Stimulated activated CD4-positive, alpha-beta T cell treated with anti-CD3 and anti-CD28 coated beads, TNF-alpha, amount 100 ng/mL, for 48 hours (primary cell): ENCODE measurements at regions not wholly inside any gene's neighbourhood (a gene's known extent, or its start where the extent isn't known, plus 50 kb on each side); places are given as distances from the start of the nearest gene placed in this dataset.

Experiments used
- DNase-seq, 3 donors: peaks; one replicate each; pipeline ENCODE4 v3.0.0-alpha.2; 2020; ENCODE audit warnings: low read depth in 3 of 3

GRCh38 chr2:18186816-18187613 is 308.5 kb downstream of the KCNS3 start:
- no peak for DNase-seq

DNA sequence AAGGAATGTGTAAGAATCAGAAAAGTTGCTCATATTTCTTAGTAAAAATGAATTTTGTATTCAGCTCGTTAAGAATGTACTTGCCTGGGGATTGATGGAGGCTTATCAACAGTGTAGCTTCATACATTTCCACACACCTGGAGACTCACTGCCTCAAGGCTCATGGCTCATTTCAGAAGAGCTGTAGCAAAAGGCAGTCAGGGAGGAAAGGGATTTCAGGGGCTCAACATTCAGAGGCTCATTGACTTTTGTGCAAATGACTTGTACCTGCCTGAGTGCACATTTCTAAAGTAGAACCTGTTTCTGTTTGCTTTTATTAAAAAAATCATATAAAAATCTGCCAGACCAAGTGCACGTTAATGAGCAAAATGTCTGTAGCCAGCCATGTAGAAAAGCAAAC is 304.4 kb downstream of the KCNS3 start:
- no peak for DNase-seq

DNA sequence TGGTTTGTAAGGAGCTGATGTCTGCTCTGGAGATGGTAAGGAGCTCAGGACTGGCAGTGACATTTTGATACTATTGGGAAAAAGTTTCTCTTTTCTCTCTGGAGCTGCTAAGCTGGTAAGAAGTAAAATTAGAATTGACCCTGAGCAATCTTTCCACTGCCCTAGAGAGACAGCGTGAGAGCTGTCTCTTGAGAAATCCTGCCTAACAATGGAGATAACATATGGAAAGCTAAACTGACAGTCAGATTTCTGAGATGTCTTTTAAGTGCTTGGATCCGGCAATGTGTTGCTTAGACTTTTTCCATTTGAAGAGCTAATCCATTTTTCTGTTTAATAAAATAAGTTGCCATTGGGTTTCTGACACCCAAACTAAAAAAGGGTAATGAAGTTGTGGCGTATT is 302.4 kb downstream of the KCNS3 start:
- no peak for DNase-seq

DNA sequence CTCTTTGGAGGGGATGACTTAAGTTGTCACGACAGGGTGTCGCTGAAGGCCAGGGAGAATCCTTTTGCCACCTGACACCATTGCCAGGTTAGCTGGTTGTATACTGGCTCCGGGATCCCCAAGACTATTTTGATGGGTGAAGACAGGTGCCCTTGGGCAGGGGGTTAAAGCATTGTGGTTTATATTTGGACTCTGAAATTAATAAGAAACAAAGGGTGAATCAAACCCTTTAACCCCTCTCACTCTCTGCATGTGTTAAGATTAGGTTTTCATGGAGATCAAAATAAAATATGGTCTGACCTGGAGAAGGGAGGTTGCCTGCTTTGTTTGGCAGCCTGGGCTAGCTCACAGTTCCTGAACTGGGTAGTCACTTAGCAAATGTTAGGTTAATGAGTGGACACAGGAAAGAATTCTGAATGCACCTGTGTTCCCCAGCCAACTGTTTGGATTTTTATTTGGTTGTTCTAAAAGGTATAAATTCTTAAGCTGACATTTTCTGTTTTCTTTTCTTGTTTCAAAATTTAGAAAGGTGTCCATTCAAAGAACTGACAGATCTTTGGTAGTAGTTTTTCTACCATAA is 301.7 kb downstream of the KCNS3 start:
- no peak for DNase-seq

DNA sequence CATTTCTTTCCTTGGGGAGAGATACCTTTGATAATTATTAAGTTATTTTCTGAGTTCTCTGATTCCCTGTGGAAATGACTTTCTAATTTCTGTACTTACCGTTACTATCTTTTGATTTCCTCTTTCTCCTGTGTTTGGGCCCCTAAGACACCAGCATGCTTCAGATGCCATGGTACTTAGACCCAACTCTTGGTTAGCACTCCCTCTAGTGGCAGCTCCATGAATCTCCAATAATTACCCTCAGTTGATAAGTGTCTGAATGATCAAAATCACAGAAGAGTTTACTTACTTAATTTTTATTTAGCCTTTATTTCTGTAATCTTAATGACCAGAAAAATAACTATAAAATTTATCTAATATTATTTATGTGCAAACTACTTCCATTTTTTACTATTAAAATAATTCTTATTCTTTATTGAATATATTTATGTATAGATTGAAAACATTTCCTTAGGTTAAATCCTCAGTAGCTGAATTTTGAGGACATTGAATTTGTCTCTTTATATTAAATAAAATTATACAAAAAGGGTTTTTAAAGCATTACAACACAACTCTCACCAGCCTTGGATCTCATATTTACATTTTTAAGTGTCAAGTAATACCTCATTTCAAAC is 300.4 kb downstream of the KCNS3 start:
- peak in 2 of 3 donors; percentile 5 to 9 for DNase-seq

DNA sequence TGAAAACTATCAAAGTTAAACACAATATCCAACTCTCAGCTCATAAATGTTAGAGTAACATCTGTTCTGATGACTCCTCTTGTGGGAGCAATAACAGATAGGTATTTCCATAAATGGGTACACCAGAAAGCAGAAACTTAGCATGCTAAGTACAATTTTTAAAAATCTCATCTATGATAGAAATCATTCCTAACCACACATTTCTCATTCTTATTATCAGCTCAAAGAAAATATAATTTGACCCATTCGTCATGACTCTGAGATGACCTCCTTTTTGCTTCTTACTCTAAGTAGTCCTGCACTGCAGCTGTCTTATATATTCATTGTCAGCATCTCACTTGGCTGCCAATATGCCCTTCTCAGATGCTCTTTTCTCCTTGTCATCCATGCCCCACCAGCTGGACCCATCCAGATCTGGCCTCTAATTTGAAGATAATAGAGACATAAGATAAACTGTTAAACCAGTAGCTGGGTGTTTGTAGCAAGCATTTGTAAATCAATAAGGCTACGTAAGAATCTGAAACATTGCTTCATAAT is 298.3 kb downstream of the KCNS3 start:
- DNase-seq, result no peak

DNA sequence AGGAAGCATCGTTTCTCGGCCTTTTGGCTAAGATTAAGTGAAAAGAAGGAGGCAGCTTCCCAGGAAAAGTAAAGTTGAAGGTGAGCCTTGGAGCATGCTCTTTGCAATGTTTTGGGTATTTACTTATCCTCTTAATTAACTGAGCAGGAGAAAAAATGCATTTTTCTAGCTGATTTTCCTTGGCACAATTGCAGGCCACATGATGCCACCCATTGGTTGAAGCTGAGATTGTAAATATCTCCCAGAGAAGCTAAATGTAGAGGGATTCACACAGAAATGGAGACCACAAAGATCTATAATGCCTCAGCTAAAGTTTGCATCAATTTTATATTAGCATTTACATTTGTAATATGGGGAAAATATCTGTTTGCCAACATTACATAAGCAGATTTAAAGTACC is 294.1 kb downstream of the KCNS3 start:
- no peak for DNase-seq

- DNase-seq, result no peak
These were observed 293.0 kb downstream of the KCNS3 start for GRCh38 chr2:18171191-18172139.

- no peak for DNase-seq
These were observed 292.2 kb downstream of the KCNS3 start for GRCh38 chr2:18170642-18171041.

GRCh38 chr2:18169893-18170175 is 291.4 kb downstream of the KCNS3 start:
- no peak for DNase-seq

DNA sequence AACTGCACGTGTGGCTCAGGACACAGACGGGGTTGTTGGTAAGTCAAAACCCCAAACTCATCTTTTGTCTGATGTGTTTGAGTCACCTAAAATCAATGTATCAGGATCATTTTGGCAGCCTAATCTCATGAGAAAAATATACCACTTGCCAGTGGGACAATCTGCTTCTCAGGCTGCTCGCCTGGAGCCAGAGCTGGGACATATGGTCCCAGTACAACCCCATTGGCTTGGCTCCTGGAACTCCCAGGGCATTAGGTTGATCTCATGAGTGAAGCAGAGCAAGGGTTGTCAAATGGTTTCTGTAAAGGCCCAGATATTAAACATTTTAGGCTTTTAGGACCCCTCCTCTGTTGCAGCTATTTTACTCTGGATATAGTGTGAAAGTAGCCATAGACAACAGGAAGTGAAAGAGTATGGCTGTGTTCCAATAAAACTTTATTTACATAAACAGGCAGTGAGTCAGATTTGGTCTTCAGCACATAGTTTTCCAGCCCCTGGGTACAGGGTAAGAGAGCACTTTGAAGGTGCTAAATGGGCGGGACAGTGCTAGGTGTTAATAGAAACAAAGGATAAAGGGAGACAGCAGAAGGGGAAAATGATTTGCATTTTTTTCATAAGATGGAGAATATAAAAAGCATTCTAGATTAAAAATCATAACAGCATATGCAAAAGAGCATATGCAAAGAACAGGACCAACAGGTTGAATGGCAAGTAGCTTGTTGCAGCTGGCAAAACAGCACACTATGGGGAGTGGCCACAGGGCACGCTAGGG is 290.8 kb downstream of the KCNS3 start:
- no peak for DNase-seq

GRCh38 chr2:18167871-18168270 is 289.4 kb downstream of the KCNS3 start:
- no peak for DNase-seq

DNA sequence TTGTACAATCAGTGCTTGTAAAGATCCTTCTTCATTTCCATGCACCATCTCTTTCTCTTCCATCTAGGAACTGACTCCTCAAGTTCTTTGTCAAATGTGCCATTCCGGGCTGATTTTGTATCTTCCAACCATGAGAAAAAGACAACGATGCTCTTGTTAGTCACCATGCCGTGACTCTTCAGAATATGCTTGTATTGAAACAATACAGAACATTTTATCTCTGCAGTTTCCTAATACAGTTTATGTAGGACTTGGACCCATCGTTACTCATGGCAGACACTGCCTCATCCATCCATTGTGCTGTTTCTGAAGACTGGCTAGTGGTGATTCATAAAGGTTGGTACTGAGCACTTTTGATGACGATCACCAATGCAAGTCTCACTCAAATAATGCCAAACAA is 283.2 kb downstream of the KCNS3 start:
- DNase-seq, result no peak

DNA sequence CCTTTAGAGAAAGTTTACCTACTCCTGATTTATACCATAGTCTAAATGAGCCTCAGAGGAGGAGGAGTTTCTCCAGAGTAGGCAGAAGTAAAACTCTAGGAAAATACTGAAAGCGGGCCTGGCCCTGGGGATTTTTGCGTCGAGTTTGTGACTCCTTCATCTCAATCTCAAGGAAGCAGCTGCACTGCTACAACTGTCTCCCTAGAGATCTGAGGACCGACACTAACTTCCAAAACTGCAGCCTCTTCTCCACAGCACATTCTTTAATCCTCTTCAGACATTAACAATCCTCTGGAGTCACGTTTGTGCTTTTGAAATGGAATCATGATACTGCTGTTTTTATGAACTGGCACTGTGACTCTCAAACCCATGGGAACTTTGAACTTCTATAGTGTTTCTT is 281.4 kb downstream of the KCNS3 start:
- no peak for DNase-seq

- no peak for DNase-seq
These were observed 278.0 kb downstream of the KCNS3 start for GRCh38 chr2:18156421-18156820.

DNA sequence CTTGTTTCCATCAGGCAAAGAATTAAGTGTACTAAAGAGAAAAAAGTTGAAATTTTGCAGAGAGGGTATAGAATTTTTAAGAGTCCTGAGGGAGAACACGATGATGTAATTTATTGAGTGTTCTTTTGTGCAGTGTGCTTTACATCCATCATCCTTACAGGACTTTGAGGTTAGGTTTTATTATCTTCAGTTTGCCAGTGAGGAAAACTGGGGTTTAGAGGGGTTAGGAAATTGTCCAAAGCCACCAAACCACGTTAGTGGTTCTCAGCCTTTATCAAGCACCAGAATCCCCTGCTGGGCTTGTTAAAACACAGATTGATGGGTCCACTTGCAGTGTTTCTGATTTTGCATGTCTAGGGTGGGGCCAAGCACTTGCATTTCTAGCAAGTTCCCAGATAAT is 277.5 kb downstream of the KCNS3 start:
- no peak for DNase-seq

DNA sequence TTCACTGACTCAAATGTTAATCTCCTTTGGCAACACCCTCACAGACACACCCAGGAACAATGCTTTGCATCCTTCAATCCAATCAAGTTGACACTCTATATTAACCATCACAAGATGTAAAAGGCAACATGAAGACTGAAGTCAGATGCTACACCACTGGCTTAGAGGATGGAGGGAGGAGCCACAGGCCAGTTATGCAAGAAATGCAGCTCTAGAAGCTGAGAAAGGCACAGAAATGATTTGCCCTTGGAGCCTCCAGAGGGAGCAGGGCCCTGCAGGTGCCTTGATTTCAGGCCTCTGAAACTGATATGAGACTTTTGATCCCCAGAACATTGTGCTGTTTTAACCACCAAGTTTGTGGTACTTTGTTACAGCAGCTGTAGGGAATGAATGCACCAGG is 276.3 kb downstream of the KCNS3 start:
- DNase-seq, result no peak

DNA sequence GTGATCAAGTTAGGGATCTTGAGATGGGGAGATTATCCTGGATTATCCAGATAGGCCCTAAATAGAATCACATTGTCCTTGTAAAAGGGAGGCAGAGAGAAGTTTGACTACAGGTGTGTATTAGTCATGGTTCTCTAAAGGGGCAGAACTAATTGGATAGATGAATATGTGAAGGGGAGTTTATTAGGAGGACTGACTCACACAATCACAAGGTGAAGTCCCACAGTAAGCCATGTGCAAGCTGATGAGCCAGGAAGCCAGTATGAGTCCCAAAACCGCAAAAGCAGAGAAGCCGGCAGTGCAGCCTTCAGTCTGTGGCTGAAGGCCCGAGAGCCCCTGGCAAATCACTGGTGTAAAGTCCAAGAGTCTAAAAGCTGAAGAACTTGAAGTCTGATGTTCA is 275.8 kb downstream of the KCNS3 start:
- no peak for DNase-seq

GRCh38 chr2:18153741-18154140 is 275.3 kb downstream of the KCNS3 start:
- no peak for DNase-seq

DNA sequence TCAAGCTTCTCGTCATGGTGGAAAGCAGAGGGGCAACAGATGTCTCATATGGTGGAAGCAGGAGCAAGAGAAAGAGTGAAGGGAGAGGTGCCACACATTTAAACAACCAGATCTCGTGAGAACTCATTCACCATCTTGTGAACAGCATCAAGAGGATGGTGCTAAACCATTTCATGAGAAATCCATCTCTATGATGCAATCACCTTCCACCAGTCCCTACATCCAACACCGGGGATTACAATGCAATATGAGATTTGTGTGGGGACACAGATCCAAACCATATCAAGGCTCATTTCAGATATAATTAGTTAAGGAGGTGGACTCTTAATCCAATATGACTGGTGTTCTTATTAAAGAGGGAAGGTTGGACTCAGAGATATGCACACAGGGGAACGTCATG is 272.8 kb downstream of the KCNS3 start:
- no peak for DNase-seq

DNA sequence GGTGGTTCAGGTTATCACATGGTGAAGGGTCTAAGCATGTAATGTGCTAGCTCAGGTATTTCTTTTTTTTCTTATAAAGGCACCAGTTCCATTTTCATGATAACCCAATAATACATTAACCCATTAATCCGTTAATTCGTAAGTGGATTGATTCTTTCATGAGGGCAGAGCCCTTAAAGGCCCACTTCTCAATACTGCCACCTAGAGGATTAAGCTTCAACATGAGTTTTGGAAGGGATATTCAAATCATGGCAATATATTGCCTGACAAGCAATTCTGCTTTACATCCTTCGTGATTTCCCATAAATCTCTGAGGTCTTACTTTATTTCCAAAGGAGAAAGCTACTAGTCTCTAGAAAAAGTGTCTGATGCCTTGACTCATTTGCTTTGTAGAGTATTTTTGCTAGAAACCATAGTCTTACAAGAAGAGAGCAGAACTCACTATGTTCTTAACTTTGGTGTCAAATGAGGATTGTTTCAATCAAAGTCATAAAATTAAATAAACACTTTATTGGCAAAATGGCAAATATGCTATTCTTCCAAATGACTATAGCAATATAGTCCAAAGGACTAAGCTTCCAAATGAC is 271.3 kb downstream of the KCNS3 start:
- no peak for DNase-seq
